ENCODE measurements at regions not wholly inside any gene's neighbourhood (a gene's known extent, or its start where the extent isn't known, plus 50 kb on each side); places are given as distances from the start of the nearest gene placed in this dataset.

DNA sequence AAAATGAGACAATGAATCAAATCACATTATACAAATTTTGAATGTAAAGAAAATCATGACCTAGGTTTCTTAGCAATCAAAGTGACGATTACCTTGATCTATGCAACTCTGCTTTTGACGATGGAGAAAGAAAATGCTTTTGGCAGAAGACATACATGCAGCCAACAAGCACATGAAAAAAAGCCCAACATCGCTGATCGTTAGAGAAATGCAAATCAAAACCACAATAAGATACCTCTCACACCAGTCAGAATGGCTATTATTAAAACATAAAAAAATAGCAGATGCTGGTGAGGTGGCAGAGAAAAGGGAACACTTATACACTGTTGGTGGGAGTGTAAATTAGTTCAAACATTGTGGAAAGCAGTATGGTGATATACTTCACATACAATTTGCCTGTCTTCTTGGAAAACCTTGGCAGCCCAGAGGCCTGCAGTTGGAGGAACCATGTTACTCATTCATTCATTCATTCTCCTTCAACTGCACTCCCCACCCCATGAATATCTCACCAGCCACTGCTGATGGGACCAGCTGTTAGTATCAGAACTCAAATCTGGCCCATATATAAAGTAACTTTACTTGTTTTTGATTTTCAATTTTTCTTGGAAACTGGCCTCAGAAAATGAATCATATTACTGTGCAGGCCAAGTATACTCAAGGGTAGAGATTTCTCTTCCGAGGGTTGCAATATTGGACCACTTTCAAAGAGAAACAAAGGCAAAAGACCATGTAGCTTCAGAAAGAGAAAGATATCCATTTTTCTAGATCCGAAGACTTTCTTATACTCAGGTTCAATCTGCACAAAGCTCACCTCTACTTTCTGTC is 358.6 kb upstream of the ARHGEF26 start (continued):
- TF ChIP-seq CEBPB (IDR thresholded peaks at IDR 0.05; ENCODE audit: low read depth) = no peak
- TF ChIP-seq EZH2phosphoT487 (IDR thresholded peaks at IDR 0.05; ENCODE audit: borderline replicate concordance) = no peak
- no peak for TF ChIP-seq POLR2A (IDR thresholded peaks at IDR 0.05; ENCODE audit: borderline replicate concordance, extremely low read depth, insufficient read depth, insufficient read length)

DNA sequence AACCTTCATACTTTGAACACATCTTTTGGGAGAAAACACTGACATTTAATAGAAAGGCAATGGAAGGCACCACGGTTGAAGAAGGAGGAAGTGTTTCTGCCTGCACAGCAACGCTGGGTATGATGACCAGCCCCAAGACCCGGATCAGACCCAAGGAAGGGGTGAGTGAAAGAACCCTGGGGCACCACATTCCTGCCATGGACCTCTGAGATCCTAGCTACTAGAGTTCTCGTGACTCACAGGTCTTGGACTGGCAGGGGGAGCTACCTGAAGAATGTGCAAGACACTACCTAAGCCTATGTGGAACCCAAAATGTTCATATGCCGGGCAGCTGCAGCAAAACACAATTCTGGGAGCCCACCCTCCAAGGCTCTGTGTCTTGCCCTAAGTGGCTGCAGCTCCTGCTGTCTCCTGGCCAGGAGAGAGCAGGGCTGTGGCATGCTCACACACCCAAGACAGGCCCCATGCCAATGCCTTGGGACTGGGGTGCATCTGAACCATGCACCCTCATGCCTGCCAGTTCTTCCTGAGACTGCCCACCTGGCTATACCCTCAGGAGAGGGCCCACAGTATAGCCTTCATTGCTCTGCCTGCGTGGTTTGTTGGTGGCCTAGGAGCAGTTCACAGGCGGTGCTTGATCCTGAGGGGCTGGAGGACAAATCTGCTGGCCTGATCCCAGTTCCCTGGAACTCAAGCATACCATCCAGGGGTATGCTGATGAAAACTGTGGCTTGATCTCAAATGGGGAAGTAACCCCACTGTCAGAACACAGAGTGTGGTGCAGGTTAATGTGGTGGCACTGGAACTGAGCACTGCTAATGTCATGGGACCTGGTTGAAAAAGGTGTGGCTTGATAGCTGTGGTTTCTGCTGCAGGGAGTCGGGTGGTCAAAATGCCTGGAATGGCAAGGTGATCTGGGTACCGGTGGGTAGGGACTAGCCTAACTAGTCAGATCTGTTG is 353.3 kb upstream of the ARHGEF26 start:
- Histone ChIP-seq H3K9ac (ENCODE audit: low read length) (no peak overlapping the region), H3K79me2 (ENCODE audit: insufficient read depth, low read length) (no peaks in the 10 kb centered on the region), H3K27me3 (ENCODE audit: insufficient read depth, low read length) (no peaks in the 10 kb centered on the region), H3K9me2 (ENCODE audit: insufficient read depth) (no peaks in the 10 kb centered on the region), H3K4me1 (ENCODE audit: control insufficient read depth in 1 of 2, insufficient read depth in 2 of 2, low read length in 2 of 2) (no peaks in the 10 kb centered on the region), H3K27ac (ENCODE audit: low read depth, low read length) (no peak overlapping the region), H4K20me1 (ENCODE audit: insufficient read depth) (no peaks in the 10 kb centered on the region), H3K4me3 (replicated peaks in 1 of 2; ENCODE audit: low read depth in 1 of 2, low read length in 2 of 2) (no peak overlapping the region), H2AFZ (ENCODE audit: low read depth, low read length, poor library complexity, severe bottlenecking) (no peak overlapping the region), H3K4me2 (ENCODE audit: low read length) (no peak overlapping the region), H3K9me3 (ENCODE audit: control insufficient read depth in 1 of 2, insufficient read depth in 1 of 2, low read depth in 1 of 2, low read length in 2 of 2) (no peaks in the 10 kb centered on the region), H3K36me3 (ENCODE audit: control insufficient read depth in 1 of 2, insufficient read depth in 2 of 2, low read length in 2 of 2) (no peaks in the 10 kb centered on the region)
- intact Hi-C loops (cut with micrococcal nuclease) = loop anchor here (5.0 to 10.0 kb wide), 4 partner anchors 323 to 726 kb away; partner anchors contain the start of gene RAP2B
- ATAC-seq (no peak), DNase-seq (ENCODE audit: low read depth, low spot score) (no peak)
- POLR2A ChIA-PET = no interaction called here
- BruUV-seq (replicated peaks) = no TSS peak
- RAD21 ChIA-PET (ENCODE audit: low non-redundant PET in 1 of 2, low total read pairs in 2 of 2, uncharacterized antibody in 2 of 2, unreplicated experiment in 2 of 2) = no interaction called here
- TF ChIP-seq, protein P1, sequence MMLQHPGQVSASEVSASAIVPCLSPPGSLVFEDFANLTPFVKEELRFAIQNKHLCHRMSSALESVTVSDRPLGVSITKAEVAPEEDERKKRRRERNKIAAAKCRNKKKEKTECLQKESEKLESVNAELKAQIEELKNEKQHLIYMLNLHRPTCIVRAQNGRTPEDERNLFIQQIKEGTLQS (IDR thresholded peaks at IDR 0.05) = no peak
- TF ChIP-seq EZH2phosphoT487 (IDR thresholded peaks at IDR 0.05; ENCODE audit: borderline replicate concordance) (no peak), ELF1 (IDR thresholded peaks at IDR 0.05; ENCODE audit: borderline replicate concordance, low read depth) (no peak), ZBTB33 (IDR thresholded peaks at IDR 0.05; ENCODE audit: extremely low read depth, insufficient replicate concordance, low read length) (no peak)
- CTCF ChIA-PET = interaction anchor here (0.8 to 1.3 kb wide), 3 partner anchors 9 to 19 kb away, joined by 3 to 6 read pairs (median 3); no protein-coding TSS in a partner anchor

Measured in HCT116 (cell line).